HAP-1 (cell line): ENCODE measurements at regions not wholly inside any gene's neighbourhood (a gene's known extent, or its start where the extent isn't known, plus 50 kb on each side); places are given as distances from the start of the nearest gene placed in this dataset.

Experiments
- DNase-seq, 2 experiments: peaks; one replicate each; pipeline ENCODE4 v3.0.0-alpha.2; 2016 to 2020; ENCODE audit warnings: low spot score in 2 of 2
- H3K27me3 ChIP-seq: fragments of 250-450 bp; sonication (Bioruptor Pico); 2 replicates; pipeline ENCODE4 v1.5.1; 2020; ENCODE audit warnings: low read depth, mild to moderate bottlenecking, moderate library complexity
- H3K36me3 ChIP-seq: fragments of 250-450 bp; sonication (Bioruptor Pico); replicated peaks from 2 replicates; pipeline ENCODE4 v1.5.1; 2020; ENCODE audit warnings: mild to moderate bottlenecking
- H3K4me1 ChIP-seq: fragments of 250-450 bp; sonication (Bioruptor Pico); 2 replicates; pipeline ENCODE4 v1.5.1; 2020; ENCODE audit warnings: mild to moderate bottlenecking
- H3K4me3 ChIP-seq: fragments of 250-450 bp; sonication (Bioruptor Pico); 2 replicates; pipeline ENCODE4 v1.5.1; 2020; ENCODE audit warnings: mild to moderate bottlenecking, moderate library complexity
- H3K9me3 ChIP-seq: fragments of 250-450 bp; sonication (Bioruptor Pico); 2 replicates; pipeline ENCODE4 v1.5.1; 2020; ENCODE audit warnings: mild to moderate bottlenecking, moderate library complexity
- in situ Hi-C: fragments of 300-500 bp; cut with MboI; formaldehyde crosslinking; loops from 3 replicates; pipeline ENCODE4 v1.14.3; 2020; ENCODE audit warnings: low sequenced_read_pairs, inconsistent platforms, mixed read lengths

DNA sequence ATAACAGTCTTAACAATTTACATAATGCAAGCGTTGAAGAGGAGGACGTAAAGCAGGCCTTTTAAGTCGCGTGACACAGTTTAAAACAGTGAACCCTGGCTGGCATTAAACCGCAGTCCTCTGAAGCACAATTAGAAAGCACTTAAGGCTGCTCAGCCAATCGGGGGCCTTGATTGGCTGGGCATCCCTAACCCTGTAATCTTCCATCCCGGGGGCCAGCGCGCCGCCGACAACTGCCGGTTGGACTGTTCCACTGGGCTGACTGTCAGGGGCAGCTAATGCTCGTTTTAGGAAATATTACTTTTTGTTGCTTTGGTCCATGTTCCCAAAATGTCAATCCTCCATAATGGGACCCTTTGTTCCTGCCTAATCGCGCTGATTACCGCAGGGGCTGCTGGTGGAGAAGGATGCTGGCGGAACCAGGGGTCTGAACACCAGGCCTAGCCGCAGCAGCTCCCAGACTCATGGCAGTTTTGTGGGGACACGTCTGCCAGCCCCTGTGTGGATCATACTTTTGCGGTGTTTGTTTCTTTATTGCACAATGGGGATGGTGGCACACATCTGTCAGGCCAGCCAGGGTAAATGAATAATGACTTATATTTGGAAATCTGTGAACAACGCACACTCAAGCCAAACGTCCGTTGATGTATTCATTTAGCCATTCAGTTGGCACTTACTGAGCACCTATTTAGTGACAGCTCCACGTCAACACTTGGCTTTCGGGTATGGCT, 127.1 kb upstream of the SPACA7 start:
- Histone ChIP-seq H3K36me3 (no peaks in the 10 kb centered on the region), H3K4me1 (no peaks in the 10 kb centered on the region), H3K9me3 (no peaks in the 10 kb centered on the region), H3K27me3 (no peaks in the 10 kb centered on the region), H3K4me3 (no peak overlapping the region)
- in situ Hi-C loops = no loop called here
- DNase-seq = no peak

DNA sequence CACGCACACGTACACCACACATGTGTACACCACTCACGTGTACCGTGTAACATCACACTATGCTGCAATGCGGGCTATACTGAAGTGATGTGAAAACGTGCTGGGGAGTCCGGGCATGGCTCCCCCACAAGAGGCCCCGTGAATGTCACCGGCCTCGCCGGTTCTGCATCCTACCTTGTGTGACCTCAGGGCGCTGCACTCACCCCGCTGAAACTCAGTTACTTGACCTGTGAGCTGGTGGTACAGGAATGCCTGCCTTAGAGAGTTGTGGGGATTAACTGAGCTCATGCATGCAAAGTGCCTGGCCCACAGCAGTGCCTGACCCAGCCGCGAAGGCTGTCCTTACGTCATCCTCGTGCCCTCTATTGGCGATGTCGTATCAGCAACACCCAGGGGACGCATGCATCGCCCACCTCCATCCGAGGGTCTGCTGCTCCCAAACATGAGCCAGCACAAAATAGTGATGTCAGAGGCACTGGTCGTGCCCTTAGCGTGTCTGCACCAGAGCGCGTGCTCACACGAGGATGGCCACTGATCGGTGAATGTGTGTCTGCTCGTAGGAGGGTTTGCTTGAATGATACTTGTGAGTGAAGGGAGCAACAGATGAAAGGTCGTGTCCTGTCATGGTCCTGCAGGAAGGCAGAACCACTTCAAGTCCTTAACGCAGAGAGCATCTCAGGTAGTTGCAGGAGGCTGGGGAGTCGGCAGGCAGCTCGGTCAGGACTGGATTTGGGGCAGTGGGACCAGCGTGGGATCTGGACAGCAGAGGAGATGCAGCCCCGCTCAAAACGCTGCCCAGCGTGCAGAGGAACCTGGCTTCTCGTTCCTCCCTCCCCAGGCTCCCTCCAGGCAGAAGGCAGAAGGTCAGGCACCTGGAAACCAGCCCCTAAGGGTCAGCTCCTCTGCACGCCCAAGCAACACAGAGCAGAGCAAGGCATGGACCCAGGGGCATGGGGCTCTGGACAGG, 126.2 kb upstream of the SPACA7 start:
- Histone ChIP-seq H3K27me3 (no peaks in the 10 kb centered on the region), H3K36me3 (no peaks in the 10 kb centered on the region), H3K4me1 (no peaks in the 10 kb centered on the region), H3K9me3 (no peaks in the 10 kb centered on the region), H3K4me3 (no peak overlapping the region)
- no peak for DNase-seq
- in situ Hi-C loops = no loop called here

DNA sequence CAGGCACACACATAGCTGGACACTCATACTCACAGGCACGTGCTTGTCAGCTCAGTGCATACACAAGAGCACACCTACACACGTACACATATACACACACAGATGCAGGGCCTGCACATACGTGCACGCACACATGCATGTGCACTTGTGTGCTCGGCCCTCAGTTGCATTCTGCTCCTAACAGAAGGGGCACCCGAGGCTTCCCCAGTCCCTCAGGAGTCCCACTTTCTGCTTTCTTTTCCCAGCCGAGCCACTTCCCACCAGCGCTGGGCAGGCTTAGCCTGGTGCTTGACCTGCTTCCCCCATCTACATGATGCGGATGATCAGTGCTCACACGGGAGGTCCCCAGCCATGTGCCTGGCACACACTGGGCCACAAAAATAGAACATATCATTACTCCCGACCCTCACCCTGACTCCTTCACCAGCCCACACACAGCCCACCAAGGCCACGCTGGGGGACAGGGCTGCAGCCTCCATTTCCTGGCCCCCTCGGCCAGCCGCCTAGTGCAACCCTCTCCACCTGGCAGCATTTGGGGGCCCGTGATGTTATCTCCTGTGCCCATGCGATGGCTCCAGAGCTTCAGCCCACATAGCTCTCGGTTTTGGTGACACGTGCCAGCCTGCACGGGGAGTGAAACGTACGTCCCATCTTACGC, 125.2 kb upstream of the SPACA7 start:
- Histone ChIP-seq H3K9me3 (no peaks in the 10 kb centered on the region), H3K27me3 (no peaks in the 10 kb centered on the region), H3K36me3 (no peaks in the 10 kb centered on the region), H3K4me3 (no peak overlapping the region), H3K4me1 (no peaks in the 10 kb centered on the region)
- in situ Hi-C loops = no loop called here
- no peak for DNase-seq

DNA sequence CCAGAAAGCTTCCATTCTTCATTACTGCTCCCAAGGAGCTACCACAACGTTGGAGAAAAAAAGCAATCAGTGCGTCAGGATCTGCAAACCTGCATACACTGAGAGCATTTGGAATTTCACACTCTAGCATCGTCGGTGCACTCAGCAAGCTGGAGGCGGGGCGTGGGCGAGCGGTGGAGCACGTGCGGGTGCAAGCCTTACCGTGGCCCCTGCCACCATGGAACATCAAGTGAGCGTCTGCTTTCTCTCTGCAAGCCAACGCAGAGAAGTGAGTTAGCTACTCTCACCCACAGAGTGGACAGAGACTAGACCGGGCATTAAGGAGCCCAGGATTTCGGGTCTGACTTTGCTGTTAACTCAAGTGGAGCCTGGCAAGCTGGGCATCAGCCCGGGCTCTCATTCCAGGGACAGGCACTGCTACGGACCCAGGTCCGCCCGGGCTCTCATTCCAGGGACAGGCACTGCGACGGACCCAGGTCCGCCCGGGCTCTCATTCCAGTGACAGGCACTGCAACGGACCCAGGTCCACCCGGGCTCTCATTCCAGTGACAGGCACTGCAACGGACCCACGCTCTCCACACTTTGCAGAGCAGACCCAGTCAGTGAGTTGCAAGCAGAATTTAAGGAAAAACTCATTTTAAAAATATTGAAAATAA, 124.1 kb upstream of the SPACA7 start:
- no peaks in the 10 kb centered on the region for H3K36me3 ChIP-seq
- no peaks in the 10 kb centered on the region for H3K9me3 ChIP-seq
- in situ Hi-C loops = no loop called here
- no peak overlapping the region for H3K4me3 ChIP-seq
- H3K4me1 ChIP-seq = no peaks in the 10 kb centered on the region
- H3K27me3 ChIP-seq = no peaks in the 10 kb centered on the region
- no peak for DNase-seq

DNA sequence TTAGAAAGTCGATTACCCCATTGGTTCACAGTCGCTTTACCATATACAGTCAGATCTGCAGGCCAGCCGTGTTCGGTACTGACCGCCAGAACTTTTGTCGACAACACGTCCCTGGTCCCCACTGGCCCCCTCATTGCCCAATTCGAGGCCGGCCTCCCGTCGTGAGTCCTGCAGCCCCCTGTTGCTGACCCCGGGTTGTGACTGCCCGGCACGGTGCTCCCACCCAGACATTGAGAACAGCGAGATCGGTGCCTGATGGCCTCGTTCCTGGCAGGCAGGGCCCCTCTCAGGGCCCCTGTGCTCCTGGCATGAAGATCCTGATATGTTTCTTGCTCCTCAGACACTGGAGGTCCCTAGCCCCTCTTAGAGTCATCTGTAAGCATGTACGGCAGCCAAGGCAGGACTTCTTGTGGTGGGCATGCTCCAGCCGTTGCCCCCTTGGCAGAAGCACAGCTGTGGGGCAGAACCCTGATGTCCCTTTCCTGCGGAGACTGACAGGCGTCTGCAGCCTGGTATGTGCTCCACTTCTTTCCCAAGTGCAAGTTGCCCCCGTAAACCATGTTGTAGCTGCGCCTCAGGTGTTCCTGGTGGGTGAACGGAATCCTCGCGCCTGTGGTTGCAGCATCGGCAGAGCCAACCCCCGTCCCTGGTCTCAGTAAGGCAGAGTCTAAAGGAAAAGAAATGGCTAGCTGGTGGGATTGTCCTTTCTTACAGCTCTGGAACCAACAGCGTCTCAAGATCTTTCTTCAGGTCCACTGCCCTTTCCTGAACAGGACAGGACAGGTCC, 123.2 kb upstream of the SPACA7 start:
- DNase-seq = no peak
- H3K9me3 ChIP-seq = no peaks in the 10 kb centered on the region
- H3K27me3 ChIP-seq = no peaks in the 10 kb centered on the region
- in situ Hi-C loops = no loop called here
- H3K36me3 ChIP-seq = no peaks in the 10 kb centered on the region
- H3K4me1 ChIP-seq = no peaks in the 10 kb centered on the region
- H3K4me3 ChIP-seq = no peak overlapping the region

DNA sequence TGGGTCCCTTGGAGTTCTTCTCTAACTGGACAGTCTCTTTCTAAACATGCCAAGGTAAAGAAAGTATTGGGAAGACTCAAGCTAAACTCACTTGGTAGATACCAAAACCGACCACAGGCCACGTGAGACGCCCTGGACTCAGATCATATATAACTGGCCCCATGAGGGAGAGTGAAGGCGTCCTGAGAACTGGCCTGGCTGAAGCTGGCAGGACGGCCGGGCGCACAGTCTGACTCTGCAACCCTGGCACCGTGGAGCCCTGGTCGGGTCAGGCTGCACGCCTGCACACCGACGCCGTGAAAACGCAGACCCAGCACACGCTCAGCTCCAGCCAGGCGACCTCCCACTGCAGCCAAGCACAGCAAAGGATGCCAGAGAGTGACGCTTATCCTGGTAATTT, 122.5 kb upstream of the SPACA7 start:
- H3K27me3 ChIP-seq = no peaks in the 10 kb centered on the region; the same call in 1 of the 2 replicates
- H3K36me3 ChIP-seq = no peaks in the 10 kb centered on the region
- no peaks in the 10 kb centered on the region for H3K4me1 ChIP-seq
- no peak overlapping the region for H3K4me3 ChIP-seq
- H3K9me3 ChIP-seq = no peaks in the 10 kb centered on the region
- in situ Hi-C loops = no loop called here
- DNase-seq = no peak

DNA sequence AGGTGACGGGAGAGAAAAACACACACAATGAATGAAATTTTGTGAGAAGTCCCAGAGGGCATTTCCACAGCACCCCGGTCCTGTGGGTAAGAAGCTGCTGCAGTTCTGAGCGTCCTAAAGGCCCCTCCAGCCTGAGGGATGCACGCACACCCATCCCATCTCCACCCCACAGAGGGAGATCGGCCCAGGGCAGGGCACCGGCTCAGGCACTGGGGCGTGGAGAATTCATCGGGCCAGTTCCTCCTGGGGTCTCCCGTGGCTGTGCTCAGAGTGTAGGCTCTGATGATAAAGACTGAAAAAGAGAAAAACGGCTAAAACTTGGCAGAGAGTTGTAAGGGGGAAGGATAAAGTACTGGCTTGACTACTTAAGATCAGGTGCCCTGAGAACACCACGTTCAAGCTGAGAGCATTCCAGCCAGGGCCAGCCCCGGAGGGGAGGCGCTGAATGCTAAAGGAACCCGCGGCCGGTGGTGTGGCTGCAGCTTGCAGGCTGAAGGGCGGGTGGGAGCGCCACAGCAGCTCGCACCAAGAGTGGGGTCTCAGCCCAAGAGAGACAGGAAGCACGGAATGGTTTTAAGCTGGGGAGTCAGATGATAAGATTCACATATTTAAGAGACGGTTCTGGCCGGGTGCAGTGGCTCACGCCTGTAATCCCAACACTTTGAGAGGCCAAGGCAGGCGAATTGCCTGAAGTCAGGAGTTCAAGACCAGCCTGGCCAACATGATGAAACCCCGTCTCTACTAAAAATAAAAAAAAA, 121.9 kb upstream of the SPACA7 start:
- Histone ChIP-seq H3K36me3 (no peaks in the 10 kb centered on the region), H3K27me3 (no peaks in the 10 kb centered on the region; the same call in 1 of the 2 replicates), H3K9me3 (no peaks in the 10 kb centered on the region), H3K4me3 (no peak overlapping the region), H3K4me1 (no peaks in the 10 kb centered on the region)
- in situ Hi-C loops = no loop called here
- DNase-seq = no peak

DNA sequence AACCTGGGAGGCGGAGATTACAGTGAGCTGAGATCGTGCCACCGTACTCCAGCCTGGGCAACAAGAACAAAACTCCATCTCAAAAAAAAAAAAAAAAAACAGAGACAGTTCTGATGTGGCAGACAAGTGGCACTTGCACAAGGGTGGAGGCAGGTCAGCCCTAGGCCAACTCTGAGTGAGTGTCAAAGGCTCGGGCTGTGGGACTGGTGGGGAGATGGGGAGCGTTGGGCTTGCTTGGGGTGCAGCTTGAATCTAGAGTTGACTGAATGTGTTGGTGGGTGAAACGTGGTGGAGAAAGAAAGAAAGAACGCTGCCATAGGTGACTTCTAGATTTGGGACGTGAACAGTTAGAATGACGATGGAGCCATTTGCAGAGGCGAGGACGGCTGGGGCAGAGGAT, 121.3 kb upstream of the SPACA7 start:
- H3K9me3 ChIP-seq = no peaks in the 10 kb centered on the region
- H3K4me1 ChIP-seq = no peaks in the 10 kb centered on the region
- in situ Hi-C loops = no loop called here
- H3K27me3 ChIP-seq = no peaks in the 10 kb centered on the region; the same call in 1 of the 2 replicates
- H3K36me3 ChIP-seq = no peaks in the 10 kb centered on the region
- no peak overlapping the region for H3K4me3 ChIP-seq
- DNase-seq = no peak

DNA sequence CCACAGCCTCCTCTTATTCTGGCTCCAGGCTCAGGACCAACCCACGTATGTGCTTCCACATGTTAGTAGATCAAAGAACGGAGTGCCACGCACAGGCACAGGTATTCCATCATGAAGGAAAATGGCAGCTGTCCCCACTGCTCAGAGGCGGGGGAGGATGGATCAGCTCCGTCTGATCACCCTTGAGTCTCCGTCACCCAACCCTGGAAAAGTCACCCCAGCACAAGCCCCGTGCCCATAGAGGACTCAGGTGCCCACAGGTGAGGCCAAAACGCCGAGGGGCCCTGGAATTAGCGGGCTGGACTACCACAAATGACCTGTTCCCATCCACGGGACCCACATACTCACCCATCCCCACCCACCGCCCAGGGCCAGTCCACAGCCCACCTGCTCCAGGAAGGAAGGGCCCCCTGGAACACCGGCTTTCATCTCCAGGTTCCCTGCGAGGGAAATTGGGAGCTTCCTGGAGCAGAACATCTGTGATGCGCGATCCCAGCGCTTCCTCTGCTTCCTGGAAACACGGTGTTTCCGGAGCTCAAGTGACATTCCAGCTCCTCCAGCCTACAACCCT, 120.5 kb upstream of the SPACA7 start:
- in situ Hi-C loops = no loop called here
- no peaks in the 10 kb centered on the region for H3K9me3 ChIP-seq
- no peak overlapping the region for H3K4me3 ChIP-seq
- H3K4me1 ChIP-seq = no peaks in the 10 kb centered on the region
- H3K27me3 ChIP-seq = no peaks in the 10 kb centered on the region; the same call in 1 of the 2 replicates
- H3K36me3 ChIP-seq = no peaks in the 10 kb centered on the region
- no peak for DNase-seq

DNA sequence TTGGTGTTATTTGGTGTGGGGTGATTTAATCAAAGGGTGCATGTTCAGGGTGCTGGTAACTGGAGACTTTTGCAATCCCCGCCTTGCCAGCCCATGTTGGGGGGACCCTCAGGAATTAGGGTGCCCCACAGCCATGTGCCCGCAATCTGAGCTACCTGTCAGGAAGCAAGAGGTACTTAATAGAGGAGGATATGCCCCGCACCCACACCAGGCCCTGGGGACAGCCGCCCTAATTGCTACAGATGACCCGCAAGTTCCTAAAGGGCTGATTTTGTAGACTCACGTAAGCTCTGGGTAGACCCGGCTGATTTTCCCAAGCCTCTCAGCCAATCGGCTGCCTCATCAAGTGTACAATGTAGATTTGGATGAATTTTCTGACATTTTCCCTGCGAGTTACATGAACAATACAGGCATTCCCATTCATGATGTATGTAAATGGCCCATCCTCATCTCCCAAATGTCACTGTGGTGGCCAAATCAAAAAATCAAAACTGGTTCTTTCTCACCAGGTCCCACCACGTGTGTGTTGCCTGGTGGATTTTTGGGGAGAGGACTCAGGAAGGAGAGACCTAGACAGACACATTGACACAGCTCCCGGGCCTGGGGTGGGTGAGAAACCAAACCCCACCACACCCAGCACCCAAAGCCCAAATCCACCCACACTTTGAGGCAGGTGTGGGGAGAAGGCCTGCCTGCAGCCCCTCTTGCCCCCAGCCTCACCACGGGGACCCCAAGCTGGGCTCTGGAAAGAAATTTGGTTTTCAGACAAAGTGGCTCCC, 119.2 kb upstream of the SPACA7 start:
- Histone ChIP-seq H3K27me3 (no peaks in the 10 kb centered on the region; the same call in 1 of the 2 replicates), H3K4me3 (no peak overlapping the region), H3K36me3 (no peaks in the 10 kb centered on the region), H3K4me1 (no peaks in the 10 kb centered on the region), H3K9me3 (no peaks in the 10 kb centered on the region)
- no peak for DNase-seq
- in situ Hi-C loops = no loop called here

DNA sequence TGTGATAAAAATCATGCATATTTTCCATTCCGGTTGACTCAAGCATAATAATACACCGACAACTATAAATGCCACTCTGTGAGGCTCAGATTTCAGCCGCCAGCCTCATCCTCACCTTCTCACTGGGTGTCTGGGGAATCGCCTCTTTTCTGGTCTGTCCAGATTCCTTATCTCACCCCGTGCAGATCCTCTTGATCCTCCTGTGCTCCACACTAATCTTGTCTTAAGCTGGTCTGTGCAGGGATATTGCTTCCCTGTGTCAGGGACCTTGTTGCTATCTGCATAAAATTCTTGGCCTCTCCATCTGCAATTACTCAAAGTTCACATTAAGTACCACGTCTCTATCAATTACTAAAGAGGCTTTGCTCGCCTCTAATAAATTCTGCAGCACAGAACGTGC, 116.6 kb upstream of the SPACA7 start:
- H3K4me1 ChIP-seq = no peaks in the 10 kb centered on the region
- no peaks in the 10 kb centered on the region for H3K36me3 ChIP-seq
- H3K27me3 ChIP-seq = no peaks in the 10 kb centered on the region; the same call in 1 of the 2 replicates
- H3K9me3 ChIP-seq = no peaks in the 10 kb centered on the region
- no peak overlapping the region for H3K4me3 ChIP-seq
- in situ Hi-C loops = no loop called here
- no peak for DNase-seq
